CD4-positive, alpha-beta T cell treated with Interleukin-21 for 1 hour (primary cell): ENCODE measurements at regions not wholly inside any gene's neighbourhood (a gene's known extent, or its start where the extent isn't known, plus 50 kb on each side); places are given as distances from the start of the nearest gene placed in this dataset.

Source experiments
- DNase-seq: peaks from one replicate; pipeline ENCODE4 v3.0.0-alpha.2; 2020

GRCh38 chr2:103959174-103960128 is 894.5 kb upstream of the POU3F3 start:
- DNase-seq, result no peak

DNA sequence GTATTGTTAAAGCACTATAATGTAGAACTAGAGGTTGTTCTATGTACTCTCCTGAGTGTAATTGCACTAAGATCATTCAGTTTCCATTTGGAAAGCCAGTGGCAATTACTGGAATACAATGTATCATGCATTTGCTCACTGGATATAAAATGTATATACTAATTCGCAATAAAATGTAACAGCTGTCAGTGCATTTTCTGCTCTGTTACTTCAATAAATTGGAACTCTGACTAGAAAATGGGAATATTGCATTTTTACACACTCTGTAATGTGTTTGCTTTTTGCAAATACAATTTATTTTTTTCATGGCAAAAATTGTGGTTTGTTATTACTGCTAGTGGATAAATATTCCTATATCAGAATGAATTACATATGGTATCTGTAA is 893.8 kb upstream of the POU3F3 start:
- no peak for DNase-seq

DNA sequence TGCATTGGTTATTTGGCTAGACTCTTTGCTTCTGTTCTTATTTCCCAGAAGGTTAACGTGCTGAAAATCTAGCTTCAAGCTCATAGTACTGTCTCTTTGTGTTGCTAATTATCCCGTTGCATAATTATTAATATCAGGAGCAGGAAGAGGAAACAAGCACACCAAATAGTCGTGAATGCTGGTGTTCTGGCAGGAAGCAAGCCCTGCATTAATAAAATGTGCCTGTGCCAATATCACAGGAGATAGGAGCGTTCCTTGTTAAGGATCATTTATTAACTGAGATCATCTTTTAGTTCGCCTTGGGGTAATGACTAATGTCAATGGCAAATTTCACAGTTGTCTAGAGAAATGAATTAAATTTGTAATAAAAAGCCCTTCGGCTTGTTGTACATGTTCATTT is 893.0 kb upstream of the POU3F3 start:
- no peak for DNase-seq

DNA sequence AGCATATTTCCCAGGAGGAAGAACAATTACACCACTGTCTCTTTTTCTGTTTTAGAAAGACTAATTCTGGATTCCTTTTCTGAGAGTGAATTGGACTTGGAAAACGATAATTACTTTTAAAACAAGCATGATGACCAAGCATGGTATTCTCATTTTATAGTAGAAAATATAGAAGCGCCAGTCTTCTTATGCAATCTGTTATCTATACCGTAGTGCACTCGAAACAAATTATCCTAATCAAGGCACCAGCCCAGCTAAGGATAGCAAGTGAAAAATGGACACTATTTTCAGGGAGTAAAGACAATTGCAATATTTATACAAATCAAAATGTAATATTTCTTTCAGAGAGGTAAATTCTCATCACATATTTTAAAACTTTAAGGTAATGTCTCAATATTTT is 892.1 kb upstream of the POU3F3 start:
- no peak for DNase-seq

DNA sequence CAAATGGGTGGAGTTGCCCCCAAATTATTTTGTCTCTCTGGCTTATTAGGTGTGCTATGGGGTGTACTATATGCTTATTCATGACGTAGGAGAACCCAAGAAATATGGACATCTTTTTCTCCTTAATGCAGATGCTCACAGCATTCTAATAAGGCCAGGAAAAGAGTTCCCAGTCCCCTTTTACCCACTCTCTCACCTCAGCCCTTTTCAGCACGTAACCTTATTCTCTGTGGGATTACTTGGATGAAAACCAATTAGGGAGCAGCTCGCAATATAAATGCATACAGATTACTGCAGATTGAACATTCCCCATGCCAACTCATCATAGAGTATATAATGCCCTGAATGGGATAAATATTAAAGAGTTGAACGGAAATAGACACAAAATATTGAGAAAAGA is 891.2 kb upstream of the POU3F3 start:
- DNase-seq, result no peak

DNA sequence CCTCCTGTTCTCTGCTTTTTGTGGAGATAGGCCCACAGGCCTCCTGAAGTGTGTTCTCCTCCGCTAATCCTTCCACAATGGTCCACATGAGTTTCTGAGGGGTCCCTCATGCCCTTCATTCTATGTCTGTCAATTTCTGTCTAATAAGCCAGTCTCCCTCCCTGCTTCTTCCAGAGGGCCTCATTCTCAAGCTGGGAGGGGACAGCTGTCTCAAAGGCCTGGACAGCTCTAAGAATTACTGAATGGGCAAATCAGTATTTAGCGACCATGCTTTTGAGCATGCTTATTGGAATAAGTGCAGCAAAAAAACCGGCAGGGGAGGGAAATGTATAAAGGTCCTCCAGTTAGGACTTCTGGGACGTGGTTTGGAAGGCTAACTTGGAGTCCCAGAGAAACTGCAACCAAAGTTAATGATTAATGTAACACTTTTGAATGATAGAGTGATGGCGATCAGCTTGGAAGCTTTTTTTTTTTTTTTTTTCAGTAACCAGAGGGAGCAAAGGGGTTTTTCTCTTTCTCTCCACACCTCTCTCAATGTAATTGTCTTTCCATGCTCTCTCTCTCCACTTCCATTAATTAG is 890.7 kb upstream of the POU3F3 start:
- DNase-seq, result no peak

- no peak for DNase-seq
Measured at GRCh38 chr2:103977241-103977640, 876.7 kb upstream of the POU3F3 start.

- DNase-seq, result no peak
Measured at GRCh38 chr2:103977668-103978067, 876.2 kb upstream of the POU3F3 start.

DNA sequence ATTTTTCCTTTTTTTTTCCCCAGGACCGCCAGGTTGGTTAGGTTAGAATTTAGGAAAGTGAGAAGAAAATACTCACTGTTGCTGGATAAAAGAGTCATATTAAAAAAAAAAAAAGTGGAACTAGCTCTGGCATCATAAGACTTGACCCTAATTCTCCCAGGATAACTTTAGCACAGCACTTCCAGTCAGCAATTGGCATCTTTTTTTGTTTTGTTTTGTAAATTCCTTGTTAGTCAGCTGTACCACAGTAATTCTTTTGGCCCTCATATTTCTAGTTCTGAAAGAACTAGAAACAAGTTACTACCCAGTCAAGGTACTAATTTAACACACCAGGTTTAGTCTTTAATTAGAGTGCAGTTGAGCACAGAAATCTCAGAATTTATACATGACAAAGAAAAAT is 873.5 kb upstream of the POU3F3 start:
- no peak for DNase-seq

GRCh38 chr2:103982691-103983090 is 871.2 kb upstream of the POU3F3 start:
- DNase-seq, result no peak

GRCh38 chr2:103986001-103986400 is 867.9 kb upstream of the POU3F3 start:
- no peak for DNase-seq

DNA sequence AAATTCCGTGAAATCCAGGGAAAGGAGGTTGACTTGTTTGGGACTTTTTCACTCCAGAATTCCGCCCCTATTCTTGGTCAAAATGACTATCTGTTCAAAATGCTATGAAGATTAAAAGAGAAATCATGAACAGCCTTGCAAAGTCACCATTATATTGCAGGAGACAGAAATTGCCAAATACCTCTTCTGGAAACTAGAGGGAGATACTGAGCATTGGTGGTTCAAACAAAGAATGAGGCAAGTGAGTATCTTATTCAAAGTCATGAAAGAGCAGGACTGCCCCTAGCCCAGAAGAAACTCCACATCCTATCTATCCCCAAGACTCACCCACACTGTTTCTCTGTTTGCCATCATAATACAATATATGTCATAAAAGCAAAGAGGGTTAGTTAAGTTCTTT is 862.3 kb upstream of the POU3F3 start:
- no peak for DNase-seq

DNA sequence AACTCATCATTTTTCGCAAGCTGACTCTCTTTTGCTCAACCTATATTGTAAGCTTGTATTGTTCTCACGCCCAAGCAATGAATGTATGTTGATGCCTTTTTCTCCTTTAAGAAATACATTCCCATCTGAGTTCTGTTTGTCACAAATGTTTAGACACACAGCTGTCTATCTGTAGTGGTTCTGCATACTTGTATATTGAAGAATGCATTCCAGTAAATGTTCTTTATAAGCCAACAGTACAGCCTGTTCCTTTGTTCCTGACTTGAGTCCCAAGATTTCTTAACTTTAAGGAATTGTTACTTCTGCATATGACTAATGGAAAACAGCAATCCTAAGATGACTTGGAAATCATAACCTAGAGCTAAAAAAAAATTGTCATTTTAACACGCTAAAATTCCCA is 849.1 kb upstream of the POU3F3 start:
- no peak for DNase-seq

- no peak for DNase-seq
Measured at GRCh38 chr2:104016801-104017200, 837.1 kb upstream of the POU3F3 start.

GRCh38 chr2:104023306-104023705 is 830.6 kb upstream of the POU3F3 start:
- no peak for DNase-seq

GRCh38 chr2:104023765-104024164 is 830.1 kb upstream of the POU3F3 start:
- no peak for DNase-seq

DNA sequence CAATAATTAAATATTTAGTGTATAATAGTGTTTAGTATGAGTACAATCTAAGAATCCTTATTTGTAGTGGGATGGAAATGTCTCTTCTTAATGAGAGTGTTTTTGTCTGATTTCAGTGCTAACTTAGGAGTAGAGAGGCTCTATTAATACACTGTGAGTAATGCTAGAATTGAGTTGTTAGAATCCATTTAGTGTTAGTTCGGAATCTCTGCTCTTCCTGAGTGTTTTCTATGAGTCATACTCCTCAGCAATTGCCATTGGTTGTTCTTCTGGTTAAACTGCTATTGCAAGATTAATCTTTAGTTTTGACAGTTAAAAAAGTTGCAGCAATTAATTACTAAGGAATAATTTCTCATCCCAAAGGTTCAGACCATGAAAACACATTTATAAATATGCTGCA is 828.6 kb upstream of the POU3F3 start:
- no peak for DNase-seq

GRCh38 chr2:104026725-104027124 is 827.2 kb upstream of the POU3F3 start:
- DNase-seq, result no peak

GRCh38 chr2:104027321-104027720 is 826.6 kb upstream of the POU3F3 start:
- no peak for DNase-seq

DNA sequence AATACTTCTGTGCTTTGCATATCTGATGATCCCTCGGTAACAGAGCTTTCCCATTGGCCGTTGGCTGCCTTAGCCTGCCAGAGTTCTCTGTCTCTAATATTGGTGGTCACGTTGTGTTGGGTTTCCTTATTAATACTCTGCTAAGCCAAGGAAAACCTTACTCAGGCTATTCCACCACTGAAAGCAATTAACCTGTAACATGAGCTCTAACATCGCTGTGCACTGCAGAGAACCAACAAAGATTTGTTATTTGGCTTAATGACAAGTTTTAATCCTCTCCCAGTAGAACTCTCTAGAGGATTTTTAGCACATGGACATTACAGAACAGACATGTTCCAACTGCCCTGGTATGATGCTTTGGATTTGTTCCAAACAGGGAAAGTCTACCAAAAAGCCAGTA is 825.9 kb upstream of the POU3F3 start:
- DNase-seq, result no peak

- no peak for DNase-seq
Measured at GRCh38 chr2:104033399-104033798, 820.5 kb upstream of the POU3F3 start.

DNA sequence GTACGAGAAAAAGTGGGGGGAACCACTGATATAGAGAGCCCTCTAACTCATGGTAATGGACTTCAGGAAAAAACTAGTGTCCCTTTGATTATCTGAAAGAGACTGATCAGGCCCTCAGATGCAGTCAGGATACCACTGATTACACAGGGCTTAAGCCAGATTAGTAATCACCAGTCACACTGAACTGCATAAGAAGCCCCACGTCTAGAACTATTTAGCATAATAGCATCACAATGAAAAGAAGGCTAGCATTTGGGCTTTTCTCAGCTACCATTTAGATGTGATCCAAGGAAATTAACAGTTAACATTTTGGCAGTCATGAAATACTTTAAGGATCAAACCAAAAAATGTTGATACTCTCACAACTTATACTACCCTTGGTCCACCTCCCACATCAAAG is 813.1 kb upstream of the POU3F3 start:
- no peak for DNase-seq

GRCh38 chr2:104041351-104041750 is 812.6 kb upstream of the POU3F3 start:
- no peak for DNase-seq

GRCh38 chr2:104043864-104044263 is 810.1 kb upstream of the POU3F3 start:
- no peak for DNase-seq

GRCh38 chr2:104045071-104045470 is 808.8 kb upstream of the POU3F3 start:
- DNase-seq, result no peak
